ENCODE measurements at regions not wholly inside any gene's neighbourhood (a gene's known extent, or its start where the extent isn't known, plus 50 kb on each side); places are given as distances from the start of the nearest gene placed in this dataset.

DNA sequence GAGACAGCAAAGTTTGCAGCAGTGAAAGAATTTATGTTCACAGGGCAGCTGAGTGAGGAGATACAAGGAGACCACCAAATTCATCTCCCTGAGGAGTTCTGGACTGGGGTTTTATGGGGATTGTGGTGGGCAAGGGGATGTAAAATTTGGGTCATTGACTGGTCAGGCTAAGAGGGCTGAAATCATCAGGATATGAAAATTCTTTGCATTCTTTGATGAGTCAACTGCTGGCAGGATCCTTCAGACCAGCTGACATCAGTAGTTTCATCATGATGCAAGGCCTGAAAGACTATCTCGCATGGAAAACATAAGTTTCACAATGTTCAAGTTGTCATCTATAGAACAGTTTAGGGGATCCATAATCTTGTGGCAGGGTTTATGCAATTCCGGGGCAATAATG is 869.5 kb upstream of the PCDH9 start:
- TF ChIP-seq, protein P1, sequence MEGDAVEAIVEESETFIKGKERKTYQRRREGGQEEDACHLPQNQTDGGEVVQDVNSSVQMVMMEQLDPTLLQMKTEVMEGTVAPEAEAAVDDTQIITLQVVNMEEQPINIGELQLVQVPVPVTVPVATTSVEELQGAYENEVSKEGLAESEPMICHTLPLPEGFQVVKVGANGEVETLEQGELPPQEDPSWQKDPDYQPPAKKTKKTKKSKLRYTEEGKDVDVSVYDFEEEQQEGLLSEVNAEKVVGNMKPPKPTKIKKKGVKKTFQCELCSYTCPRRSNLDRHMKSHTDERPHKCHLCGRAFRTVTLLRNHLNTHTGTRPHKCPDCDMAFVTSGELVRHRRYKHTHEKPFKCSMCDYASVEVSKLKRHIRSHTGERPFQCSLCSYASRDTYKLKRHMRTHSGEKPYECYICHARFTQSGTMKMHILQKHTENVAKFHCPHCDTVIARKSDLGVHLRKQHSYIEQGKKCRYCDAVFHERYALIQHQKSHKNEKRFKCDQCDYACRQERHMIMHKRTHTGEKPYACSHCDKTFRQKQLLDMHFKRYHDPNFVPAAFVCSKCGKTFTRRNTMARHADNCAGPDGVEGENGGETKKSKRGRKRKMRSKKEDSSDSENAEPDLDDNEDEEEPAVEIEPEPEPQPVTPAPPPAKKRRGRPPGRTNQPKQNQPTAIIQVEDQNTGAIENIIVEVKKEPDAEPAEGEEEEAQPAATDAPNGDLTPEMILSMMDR (IDR thresholded peaks at IDR 0.05) = no peak
- TF ChIP-seq POLR2A (IDR thresholded peaks at IDR 0.05) = no peak
